Posterior cingulate gyrus (tissue), 11 donors: ENCODE measurements at regions not wholly inside any gene's neighbourhood (a gene's known extent, or its start where the extent isn't known, plus 50 kb on each side); places are given as distances from the start of the nearest gene placed in this dataset.
"Not testable (repeated sequence)": the region's sequence is repeated elsewhere in the genome, so short reads cannot be mapped to it uniquely, and the experiment has no call there.

ENCODE experiments used
- DNase-seq, 10 donors: peaks; one replicate each; pipeline versions ENCODE4 v3.0.0 to v3.0.0-alpha.2; 2020 to 2021; ENCODE audit warnings: mixed read lengths in 3 of 10
- intact Hi-C: fragments of 100-400 bp; cut with DNase I; formaldehyde crosslinking; loops from one replicate; pipeline ENCODE4 v1.15.1; 2023

- intact Hi-C loops, DNase-seq: not testable (repeated sequence)
Measured at GRCh38 chr13:18322821-18323220, 858.8 kb downstream of the TUBA3C start.

GRCh38 chr13:18319653-18320052, 862.0 kb downstream of the TUBA3C start:
- DNase-seq, intact Hi-C loops: not testable (repeated sequence)

GRCh38 chr13:18303240-18303813, 878.3 kb downstream of the TUBA3C start:
- DNase-seq, intact Hi-C loops: not testable (repeated sequence)

GRCh38 chr13:18300968-18301367, 880.7 kb downstream of the TUBA3C start:
- DNase-seq, intact Hi-C loops: not testable (repeated sequence)

GRCh38 chr13:18297359-18297758, 884.3 kb downstream of the TUBA3C start:
- DNase-seq, intact Hi-C loops: not testable (repeated sequence)

- intact Hi-C loops, DNase-seq: not testable (repeated sequence)
Measured at GRCh38 chr13:18296617-18297016, 885.0 kb downstream of the TUBA3C start.

GRCh38 chr13:18294311-18294710, 887.3 kb downstream of the TUBA3C start:
- DNase-seq, intact Hi-C loops: not testable (repeated sequence)

GRCh38 chr13:18286848-18287247, 894.8 kb downstream of the TUBA3C start:
- intact Hi-C loops, DNase-seq: not testable (repeated sequence)

- DNase-seq, intact Hi-C loops: not testable (repeated sequence)
Measured at GRCh38 chr13:18285663-18286062, 896.0 kb downstream of the TUBA3C start.

GRCh38 chr13:18284040-18284439, 897.6 kb downstream of the TUBA3C start:
- DNase-seq, intact Hi-C loops: not testable (repeated sequence)

- DNase-seq, intact Hi-C loops: not testable (repeated sequence)
Measured at GRCh38 chr13:18281829-18282597, 899.6 kb downstream of the TUBA3C start.

- DNase-seq, intact Hi-C loops: not testable (repeated sequence)
Measured at GRCh38 chr13:18280904-18281828, 900.5 kb downstream of the TUBA3C start.

GRCh38 chr13:18279971-18280370, 901.7 kb downstream of the TUBA3C start:
- intact Hi-C loops, DNase-seq: not testable (repeated sequence)

- DNase-seq, intact Hi-C loops: not testable (repeated sequence)
Measured at GRCh38 chr13:18277372-18277771, 904.3 kb downstream of the TUBA3C start.

- DNase-seq, intact Hi-C loops: not testable (repeated sequence)
Measured at GRCh38 chr13:18276280-18276679, 905.3 kb downstream of the TUBA3C start.

- intact Hi-C loops, DNase-seq: not testable (repeated sequence)
Measured at GRCh38 chr13:18273785-18274514, 907.7 kb downstream of the TUBA3C start.

- intact Hi-C loops = not testable (repeated sequence)
Measured at GRCh38 chr13:18258801-18259419, 922.7 kb downstream of the TUBA3C start.

GRCh38 chr13:18257686-18258085, 923.9 kb downstream of the TUBA3C start:
- peak in 1 of 10 donors; percentile 57 for DNase-seq
- intact Hi-C loops = not testable (repeated sequence)

More at GRCh38 chr13:18258801-18259419, 922.7 kb downstream of the TUBA3C start:
- peak in 1 of 10 donors; percentile 62 for DNase-seq

- peak in 1 of 10 donors; percentile 60 for DNase-seq
- intact Hi-C loops = not testable (repeated sequence)
Measured at GRCh38 chr13:18252848-18253247, 928.8 kb downstream of the TUBA3C start.
